ENCODE measurements at regions not wholly inside any gene's neighbourhood (a gene's known extent, or its start where the extent isn't known, plus 50 kb on each side); places are given as distances from the start of the nearest gene placed in this dataset.
A peak's percentile ranks its signal among the peaks of the same experiment; 100 is the strongest.
"Not testable (repeated sequence)": the region's sequence is repeated elsewhere in the genome, so short reads cannot be mapped to it uniquely, and the experiment has no call there.

- no peak for DNase-seq (ENCODE audit: low spot score)
Measured at GRCh38 chr13:27327633-27328032, 57.0 kb downstream of the RASL11A start.

GRCh38 chr13:27329210-27329609, 58.6 kb downstream of the RASL11A start:
- DNase-seq (ENCODE audit: low spot score), result no peak

GRCh38 chr13:27334774-27335435, 64.3 kb downstream of the RASL11A start:
- DNase-seq (ENCODE audit: low spot score), result no peak

GRCh38 chr13:27336014-27336673, 65.5 kb downstream of the RASL11A start:
- DNase-seq (ENCODE audit: low spot score), result no peak

GRCh38 chr13:27338207-27338606, 67.6 kb downstream of the RASL11A start:
- no peak for DNase-seq (ENCODE audit: low spot score)

GRCh38 chr13:27338816-27339215, 68.2 kb downstream of the RASL11A start:
- DNase-seq (ENCODE audit: low spot score), result peak; percentile 24

- peak; percentile 52 for DNase-seq (ENCODE audit: low spot score)
Measured at GRCh38 chr13:27339299-27339698, 68.7 kb downstream of the RASL11A start.

GRCh38 chr13:27341616-27342015, 71.0 kb downstream of the RASL11A start:
- no peak for DNase-seq (ENCODE audit: low spot score)

GRCh38 chr13:27347211-27347772, 76.7 kb downstream of the RASL11A start:
- DNase-seq (ENCODE audit: low spot score), result no peak

- DNase-seq (ENCODE audit: low spot score), result no peak
Measured at GRCh38 chr13:27348461-27348860, 76.0 kb upstream of the GTF3A start.

- DNase-seq (ENCODE audit: low spot score), result no peak
Measured at GRCh38 chr13:27349458-27349857, 75.0 kb upstream of the GTF3A start.

- DNase-seq (ENCODE audit: low spot score), result not testable (repeated sequence)
Measured at GRCh38 chr13:27350825-27351224, 73.6 kb upstream of the GTF3A start.

- DNase-seq (ENCODE audit: low spot score), result no peak
Measured at GRCh38 chr13:27352698-27353097, 71.7 kb upstream of the GTF3A start.

GRCh38 chr13:27353166-27353583, 71.2 kb upstream of the GTF3A start:
- DNase-seq (ENCODE audit: low spot score), result no peak

- no peak for DNase-seq (ENCODE audit: low spot score)
Measured at GRCh38 chr13:27353708-27354107, 70.7 kb upstream of the GTF3A start.

GRCh38 chr13:27354379-27354778, 70.0 kb upstream of the GTF3A start:
- no peak for DNase-seq (ENCODE audit: low spot score)

GRCh38 chr13:27355894-27356293, 68.5 kb upstream of the GTF3A start:
- peak; percentile 71 for DNase-seq (ENCODE audit: low spot score)

GRCh38 chr13:27358420-27358819, 66.0 kb upstream of the GTF3A start:
- no peak for DNase-seq (ENCODE audit: low spot score)

- DNase-seq (ENCODE audit: low spot score), result peak; percentile 83
Measured at GRCh38 chr13:27359199-27359821, 65.1 kb upstream of the GTF3A start.

- DNase-seq (ENCODE audit: low spot score), result no peak
Measured at GRCh38 chr13:27360562-27360961, 63.9 kb upstream of the GTF3A start.

- DNase-seq (ENCODE audit: low spot score), result peak; percentile 86
Measured at GRCh38 chr13:27362064-27362751, 62.2 kb upstream of the GTF3A start.

GRCh38 chr13:27363637-27364036, 60.8 kb upstream of the GTF3A start:
- not testable (repeated sequence) for DNase-seq (ENCODE audit: low spot score)
